CD4-positive, alpha-beta T cell (primary cell): ENCODE measurements at regions not wholly inside any gene's neighbourhood (a gene's known extent, or its start where the extent isn't known, plus 50 kb on each side); places are given as distances from the start of the nearest gene placed in this dataset.

Experiments used
- ATAC-seq: fragments of 200-7000 bp; cut with Tn5 transposase; one replicate; pipeline ENCODE4 v1.10.0; 2022; ENCODE audit warnings: mild to moderate bottlenecking; ENCODE audit not compliant: poor library complexity
- CTCF ChIA-PET: fragments of 350-600 bp; sonication (Branson Sonifier 250); formaldehyde crosslinking; loops from one replicate; lab custom pipeline; 2021; ENCODE audit warnings: antibody characterized with exemption, inconsistent platforms; lab: Charles Lee
- POLR2A ChIA-PET: fragments of 350-600 bp; sonication (Branson Sonifier 250); formaldehyde crosslinking; loops from one replicate; lab custom pipeline; 2021; ENCODE audit warnings: antibody characterized with exemption, inconsistent platforms; lab: Charles Lee
- DNase-seq, 14 experiments: peaks; one replicate each; pipeline ENCODE4 v3.0.0-alpha.2; 2013 to 2020; ENCODE audit warnings: mixed read lengths in 2 of 14
- H3K27ac ChIP-seq, 2 donors: one replicate each; pipeline versions ENCODE4 v1.5.1 to v1.7.0; 2013; ENCODE audit warnings: low read length in 2 of 2, low read depth in 1 of 2, mild to moderate bottlenecking in 1 of 2
- H3K27me3 ChIP-seq, 2 experiments: 1 replicate in 1 of 2; 2 replicates in 1 of 2; pipeline versions ENCODE4 v1.6.1 to v1.7.0; 2013; ENCODE audit warnings: low read length in 2 of 2, control low read depth in 1 of 2, mild to moderate bottlenecking in 1 of 2, moderate library complexity in 1 of 2; ENCODE audit not compliant: insufficient read depth in 2 of 2, control insufficient read depth in 1 of 2
- H3K36me3 ChIP-seq: one replicate; pipeline ENCODE4 v1.6.1; 2013; ENCODE audit warnings: low read length, control low read depth; ENCODE audit not compliant: insufficient read depth
- H3K4me1 ChIP-seq: one replicate; pipeline ENCODE4 v1.6.1; 2013; ENCODE audit warnings: low read length, control low read depth; ENCODE audit not compliant: insufficient read depth
- H3K4me3 ChIP-seq: one replicate; pipeline ENCODE4 v1.5.1; 2013; ENCODE audit warnings: mild to moderate bottlenecking, low read length, moderate library complexity
- H3K9me3 ChIP-seq, 2 experiments: 1 replicate in 1 of 2; 2 replicates in 1 of 2; pipeline versions ENCODE4 v1.6.1 to v1.7.0; 2013; ENCODE audit warnings: low read length in 2 of 2, mild to moderate bottlenecking in 2 of 2, control low read depth in 1 of 2, moderate library complexity in 1 of 2; ENCODE audit not compliant: control insufficient read depth in 1 of 2, insufficient read depth in 1 of 2
- H3K27ac Mint-ChIP-seq: one replicate; pipeline ENCODE4 v1.8.0; 2020; ENCODE audit warnings: mixed read lengths
- H3K27me3 Mint-ChIP-seq: one replicate; pipeline ENCODE4 v1.8.0; 2021; ENCODE audit warnings: mixed read lengths
- H3K36me3 Mint-ChIP-seq: one replicate; pipeline ENCODE4 v1.8.0; 2021; ENCODE audit warnings: low read depth, mixed read lengths
- H3K4me1 Mint-ChIP-seq: one replicate; pipeline ENCODE4 v1.8.0; 2021; ENCODE audit warnings: low read depth, mixed read lengths
- H3K4me3 Mint-ChIP-seq: one replicate; pipeline ENCODE4 v1.8.0; 2020; ENCODE audit warnings: mild to moderate bottlenecking, mixed read lengths
- H3K9me3 Mint-ChIP-seq: one replicate; pipeline ENCODE4 v1.8.0; 2020; ENCODE audit warnings: mixed read lengths
- CTCF ChIP-seq: fragments of 200-600 bp; IDR thresholded peaks from one replicate; pipeline ENCODE4 v1.8.0; 2022; ENCODE audit warnings: antibody characterized with exemption, mild to moderate bottlenecking
- intact Hi-C, 2 experiments: fragments of 100-400 bp; cut with DNase I in 1 of 2; cut with micrococcal nuclease in 1 of 2; formaldehyde crosslinking; loops; one replicate each; pipeline versions ENCODE4 v1.15.1 to v1.9.0; 2023 to 2025; cut with DNase I, micrococcal nuclease

- no peaks in the 10 kb centered on the region for H3K4me1 ChIP-seq
- Mint-ChIP-seq H3K4me1 (no peaks in the 10 kb centered on the region), H3K4me3 (no peak overlapping the region), H3K27ac (no peak overlapping the region), H3K27me3 (no peaks in the 10 kb centered on the region), H3K36me3 (no peaks in the 10 kb centered on the region), H3K9me3 (no peaks in the 10 kb centered on the region)
- POLR2A ChIA-PET: no interaction called here
- no peak overlapping the region for H3K27ac ChIP-seq
- DNase-seq (no peak), ATAC-seq (no peak)
- no peaks in the 10 kb centered on the region for H3K9me3 ChIP-seq
- no peaks in the 10 kb centered on the region for H3K36me3 ChIP-seq
- H3K27me3 ChIP-seq: no peaks in the 10 kb centered on the region
- no peak overlapping the region for H3K4me3 ChIP-seq
- CTCF ChIA-PET: no interaction called here
- TF ChIP-seq CTCF: no peak
- intact Hi-C loops: no loop called here
Observed at GRCh38 chr2:41119489-41119888, 667.6 kb upstream of the SLC8A1 start.

- no peaks in the 10 kb centered on the region for H3K36me3 ChIP-seq
- H3K27me3 ChIP-seq: no peaks in the 10 kb centered on the region
Observed at GRCh38 chr2:41123341-41123740, 671.5 kb upstream of the SLC8A1 start.

GRCh38 chr2:41127351-41127750 is 675.5 kb upstream of the SLC8A1 start:
- Mint-ChIP-seq H3K4me3 (no peak overlapping the region), H3K27ac (no peak overlapping the region), H3K36me3 (no peaks in the 10 kb centered on the region), H3K4me1 (no peaks in the 10 kb centered on the region), H3K27me3 (no peaks in the 10 kb centered on the region), H3K9me3 (no peaks in the 10 kb centered on the region)
- Histone ChIP-seq H3K9me3 (no peaks in the 10 kb centered on the region), H3K36me3 (no peaks in the 10 kb centered on the region), H3K27ac (no peak overlapping the region), H3K27me3 (no peaks in the 10 kb centered on the region), H3K4me1 (no peaks in the 10 kb centered on the region), H3K4me3 (no peak overlapping the region)
- ChIA-PET POLR2A (no interaction called here), CTCF (no interaction called here)
- DNase-seq (no peak), ATAC-seq (no peak)
- TF ChIP-seq CTCF: no peak
- intact Hi-C loops: no loop called here

More at GRCh38 chr2:41123341-41123740, 671.5 kb upstream of the SLC8A1 start:
- no peak for TF ChIP-seq CTCF
- no peak overlapping the region for H3K27ac Mint-ChIP-seq
- H3K4me3 Mint-ChIP-seq: no peak overlapping the region
- no peaks in the 10 kb centered on the region for H3K9me3 Mint-ChIP-seq
- no peaks in the 10 kb centered on the region for H3K9me3 ChIP-seq
- no peak for DNase-seq
- no peak overlapping the region for H3K27ac ChIP-seq
- H3K4me1 ChIP-seq: no peaks in the 10 kb centered on the region
- H3K4me1 Mint-ChIP-seq: no peaks in the 10 kb centered on the region
- no peak for ATAC-seq
- no peaks in the 10 kb centered on the region for H3K36me3 Mint-ChIP-seq
- H3K4me3 ChIP-seq: no peak overlapping the region
- no peaks in the 10 kb centered on the region for H3K27me3 Mint-ChIP-seq
- POLR2A ChIA-PET: no interaction called here
- CTCF ChIA-PET: no interaction called here
- intact Hi-C loops: no loop called here
